ENCODE measurements at regions not wholly inside any gene's neighbourhood (a gene's known extent, or its start where the extent isn't known, plus 50 kb on each side); places are given as distances from the start of the nearest gene placed in this dataset.

DNA sequence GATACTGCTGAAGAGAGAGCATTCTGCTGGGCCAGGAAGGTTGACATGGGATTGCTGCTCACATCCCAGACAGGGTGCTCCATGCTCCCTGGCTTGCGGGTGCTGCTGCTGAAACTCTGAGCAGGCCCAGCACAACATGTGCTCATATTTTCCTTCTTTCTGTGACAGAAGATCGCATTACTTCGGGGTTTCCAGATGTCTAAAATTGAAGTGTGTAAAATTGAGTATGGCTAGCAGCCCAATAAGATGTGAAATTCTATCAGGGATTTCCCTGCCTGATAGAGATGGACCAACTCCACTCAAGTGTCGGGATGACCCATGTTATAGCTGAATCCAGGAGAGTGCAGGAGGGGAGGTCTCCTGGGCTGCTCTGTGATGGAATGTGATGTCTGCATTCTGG, 55.6 kb upstream of the KL start:
- CTCF ChIA-PET: no interaction called here
- Mint-ChIP-seq H3K4me1 (ENCODE audit: low read depth, unreplicated experiment) (no peaks in the 10 kb centered on the region), H3K4me3 (ENCODE audit: unreplicated experiment) (no peak overlapping the region), H3K9me3 (ENCODE audit: unreplicated experiment) (no peaks in the 10 kb centered on the region), H3K27me3 (ENCODE audit: insufficient read depth, unreplicated experiment) (peaks cover 4% of the 10 kb centered on the region), H3K27ac (ENCODE audit: unreplicated experiment) (no peak overlapping the region), H3K36me3 (ENCODE audit: insufficient read depth, unreplicated experiment) (no peaks in the 10 kb centered on the region)
- no peak overlapping the region for H3K4me3 ChIP-seq (ENCODE audit: low read depth, low read length)
- H3K4me1 ChIP-seq: no peaks in the 10 kb centered on the region
- intact Hi-C loops (cut with micrococcal nuclease; ENCODE audit: unreplicated experiment): no loop called here
- BruUV-seq (replicated peaks): no TSS peak
- TF ChIP-seq, protein P1, sequence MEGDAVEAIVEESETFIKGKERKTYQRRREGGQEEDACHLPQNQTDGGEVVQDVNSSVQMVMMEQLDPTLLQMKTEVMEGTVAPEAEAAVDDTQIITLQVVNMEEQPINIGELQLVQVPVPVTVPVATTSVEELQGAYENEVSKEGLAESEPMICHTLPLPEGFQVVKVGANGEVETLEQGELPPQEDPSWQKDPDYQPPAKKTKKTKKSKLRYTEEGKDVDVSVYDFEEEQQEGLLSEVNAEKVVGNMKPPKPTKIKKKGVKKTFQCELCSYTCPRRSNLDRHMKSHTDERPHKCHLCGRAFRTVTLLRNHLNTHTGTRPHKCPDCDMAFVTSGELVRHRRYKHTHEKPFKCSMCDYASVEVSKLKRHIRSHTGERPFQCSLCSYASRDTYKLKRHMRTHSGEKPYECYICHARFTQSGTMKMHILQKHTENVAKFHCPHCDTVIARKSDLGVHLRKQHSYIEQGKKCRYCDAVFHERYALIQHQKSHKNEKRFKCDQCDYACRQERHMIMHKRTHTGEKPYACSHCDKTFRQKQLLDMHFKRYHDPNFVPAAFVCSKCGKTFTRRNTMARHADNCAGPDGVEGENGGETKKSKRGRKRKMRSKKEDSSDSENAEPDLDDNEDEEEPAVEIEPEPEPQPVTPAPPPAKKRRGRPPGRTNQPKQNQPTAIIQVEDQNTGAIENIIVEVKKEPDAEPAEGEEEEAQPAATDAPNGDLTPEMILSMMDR (IDR thresholded peaks at IDR 0.05; ENCODE audit: insufficient read depth in 1 of 2, low read depth in 1 of 2, low read length in 1 of 2, severe bottlenecking in 1 of 2, unreplicated experiment in 1 of 2): no peak
- H3K9me3 ChIP-seq: no peaks in the 10 kb centered on the region
- H3K36me3 ChIP-seq (ENCODE audit: control insufficient read depth, insufficient read depth, low read length): no peaks in the 10 kb centered on the region
- no peaks in the 10 kb centered on the region; the same call in 1 of the 2 replicates for H3K27me3 ChIP-seq (replicated peaks; ENCODE audit: control insufficient read depth, insufficient read depth, low read length)
- POLR2A ChIA-PET: no interaction called here
- DNase-seq: no peak

DNA sequence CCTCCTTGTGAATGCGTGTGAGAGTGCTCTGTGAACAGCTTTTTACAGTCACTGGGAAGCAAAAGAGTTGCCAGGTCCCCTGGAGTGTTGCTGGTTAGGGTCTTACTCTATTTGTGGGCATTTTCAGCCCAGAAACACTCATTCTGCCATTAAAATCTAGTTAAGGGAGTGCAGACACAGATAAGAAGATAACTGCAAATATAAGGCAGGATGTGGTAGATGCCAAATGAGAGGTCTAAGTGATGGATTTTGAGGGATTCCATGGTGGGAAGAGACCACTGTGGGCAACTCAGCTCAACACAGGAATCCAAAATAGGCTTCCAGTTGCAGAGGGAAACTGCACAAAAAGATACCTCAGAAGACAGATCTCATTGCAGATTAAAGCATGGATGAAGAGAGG, 54.5 kb upstream of the KL start:
- Histone ChIP-seq H3K4me3 (ENCODE audit: low read depth, low read length) (no peak overlapping the region), H3K27me3 (replicated peaks; ENCODE audit: control insufficient read depth, insufficient read depth, low read length) (no peaks in the 10 kb centered on the region; the same call in 1 of the 2 replicates), H3K9me3 (no peaks in the 10 kb centered on the region), H3K4me1 (no peaks in the 10 kb centered on the region), H3K36me3 (ENCODE audit: control insufficient read depth, insufficient read depth, low read length) (no peaks in the 10 kb centered on the region)
- Mint-ChIP-seq H3K27ac (ENCODE audit: unreplicated experiment) (no peak overlapping the region), H3K4me1 (ENCODE audit: low read depth, unreplicated experiment) (no peaks in the 10 kb centered on the region), H3K36me3 (ENCODE audit: insufficient read depth, unreplicated experiment) (no peaks in the 10 kb centered on the region), H3K27me3 (ENCODE audit: insufficient read depth, unreplicated experiment) (peaks cover 4% of the 10 kb centered on the region), H3K4me3 (ENCODE audit: unreplicated experiment) (no peak overlapping the region), H3K9me3 (ENCODE audit: unreplicated experiment) (no peaks in the 10 kb centered on the region)
- ChIA-PET POLR2A (no interaction called here), CTCF (no interaction called here)
- TF ChIP-seq, protein P1 (IDR thresholded peaks at IDR 0.05; ENCODE audit: insufficient read depth in 1 of 2, low read depth in 1 of 2, low read length in 1 of 2, severe bottlenecking in 1 of 2, unreplicated experiment in 1 of 2): no peak
- DNase-seq: no peak
- intact Hi-C loops (cut with micrococcal nuclease; ENCODE audit: unreplicated experiment): no loop called here
- no TSS peak for BruUV-seq (replicated peaks)

DNA sequence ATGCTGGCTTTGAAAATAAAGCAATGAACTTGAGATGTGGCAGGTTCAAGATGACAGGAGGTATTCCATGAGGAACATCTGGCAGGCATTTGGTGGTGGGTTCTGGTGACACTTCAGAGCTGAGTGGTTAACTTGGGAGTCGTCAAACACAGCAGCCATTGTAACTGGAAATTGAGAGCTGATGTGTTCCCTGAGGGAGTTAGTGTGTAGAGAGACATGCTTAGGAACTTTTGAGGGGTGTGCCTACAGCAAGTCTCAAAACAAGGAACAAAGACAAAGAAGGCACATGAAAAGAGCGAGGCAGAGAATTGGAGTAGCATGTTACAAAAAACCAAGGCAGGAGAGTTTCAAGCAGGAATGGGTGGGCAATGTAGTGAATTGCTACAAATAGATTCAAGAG, 53.9 kb upstream of the KL start:
- no peaks in the 10 kb centered on the region for H3K36me3 Mint-ChIP-seq (ENCODE audit: insufficient read depth, unreplicated experiment)
- no peaks in the 10 kb centered on the region for H3K4me1 Mint-ChIP-seq (ENCODE audit: low read depth, unreplicated experiment)
- H3K36me3 ChIP-seq (ENCODE audit: control insufficient read depth, insufficient read depth, low read length): no peaks in the 10 kb centered on the region
- no TSS peak for BruUV-seq (replicated peaks)
- intact Hi-C loops (cut with micrococcal nuclease; ENCODE audit: unreplicated experiment): no loop called here
- POLR2A ChIA-PET: no interaction called here
- H3K27me3 ChIP-seq (replicated peaks; ENCODE audit: control insufficient read depth, insufficient read depth, low read length): no peaks in the 10 kb centered on the region; the same call in 1 of the 2 replicates
- no peak overlapping the region for H3K4me3 ChIP-seq (ENCODE audit: low read depth, low read length)
- no peaks in the 10 kb centered on the region for H3K4me1 ChIP-seq
- no peak for DNase-seq
- CTCF ChIA-PET: no interaction called here
- H3K4me3 Mint-ChIP-seq (ENCODE audit: unreplicated experiment): no peak overlapping the region
- TF ChIP-seq, protein P1 (IDR thresholded peaks at IDR 0.05; ENCODE audit: insufficient read depth in 1 of 2, low read depth in 1 of 2, low read length in 1 of 2, severe bottlenecking in 1 of 2, unreplicated experiment in 1 of 2): no peak
- H3K27me3 Mint-ChIP-seq (ENCODE audit: insufficient read depth, unreplicated experiment): peaks cover under 1% of the 10 kb centered on the region
- H3K9me3 ChIP-seq: no peaks in the 10 kb centered on the region
- H3K27ac Mint-ChIP-seq (ENCODE audit: unreplicated experiment): no peak overlapping the region
- no peaks in the 10 kb centered on the region for H3K9me3 Mint-ChIP-seq (ENCODE audit: unreplicated experiment)

All from Caco-2 (cell line).